NCI-H1436 treated with DMSO at 0.1 percent for 48 hours (cell line): ENCODE measurements at regions not wholly inside any gene's neighbourhood (a gene's known extent, or its start where the extent isn't known, plus 50 kb on each side); places are given as distances from the start of the nearest gene placed in this dataset.

Experiments
- DNase-seq: peaks from one replicate; lab custom pipeline; 2025; lab: John Stamatoyannopoulos, UW

DNA sequence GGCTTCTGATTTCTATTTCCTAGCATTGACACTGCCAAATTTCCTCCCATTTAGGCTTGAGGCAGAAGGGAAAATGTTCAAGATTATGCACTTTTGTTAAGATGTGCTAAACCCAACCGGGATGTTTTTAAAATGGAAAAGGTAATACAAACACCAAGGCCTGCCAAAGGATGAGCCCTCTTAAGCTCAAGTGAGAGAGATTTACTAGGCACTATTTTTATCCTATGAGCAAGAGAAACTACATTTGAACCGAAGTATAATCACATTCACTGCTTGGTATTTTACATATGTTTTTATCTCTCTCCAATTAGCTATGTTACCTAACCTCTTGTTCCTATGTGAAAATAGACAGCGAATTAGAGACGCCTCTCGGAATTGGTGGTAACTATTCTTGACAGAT lies 295.8 kb downstream of the GABRB3 start:
- no peak for DNase-seq

DNA sequence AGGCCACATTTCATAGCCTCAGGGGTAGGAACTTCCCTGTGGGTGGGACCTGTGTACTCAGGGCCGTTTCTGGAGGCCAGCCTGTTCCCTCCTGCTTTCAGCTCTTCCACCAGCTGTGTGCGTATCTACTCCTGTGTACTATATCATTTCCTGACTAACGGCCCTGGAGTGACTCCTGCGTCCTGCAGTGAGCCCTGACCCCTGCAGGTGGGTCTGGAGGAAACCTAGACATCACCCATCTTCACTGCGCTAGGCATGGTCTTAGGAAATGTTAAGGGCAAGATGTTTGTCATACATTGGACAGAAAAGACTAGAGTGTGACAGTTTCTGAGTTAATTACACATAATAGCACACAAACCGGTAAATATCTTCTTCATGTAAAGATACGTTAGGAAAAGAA lies 297.3 kb downstream of the GABRB3 start:
- no peak for DNase-seq

DNA sequence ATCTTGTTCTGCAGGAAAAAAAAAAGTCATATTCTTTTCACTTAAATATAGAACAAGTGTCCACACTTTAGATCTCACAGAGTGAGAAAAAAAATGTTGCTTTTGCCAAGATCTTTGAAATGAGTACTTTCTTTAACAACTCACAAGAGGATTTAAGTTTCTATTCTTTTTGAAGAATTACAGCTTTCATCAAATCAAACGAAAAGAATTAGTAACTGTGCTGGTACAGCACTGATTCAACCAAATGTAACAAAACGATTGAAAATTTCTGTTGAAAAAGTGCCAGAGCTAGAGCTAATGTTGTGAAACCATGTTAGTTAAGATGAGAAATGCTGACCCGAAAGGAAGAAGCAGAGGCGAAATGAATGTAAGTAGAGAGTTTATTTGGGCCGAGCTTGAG lies 300.2 kb downstream of the GABRB3 start:
- no peak for DNase-seq

DNA sequence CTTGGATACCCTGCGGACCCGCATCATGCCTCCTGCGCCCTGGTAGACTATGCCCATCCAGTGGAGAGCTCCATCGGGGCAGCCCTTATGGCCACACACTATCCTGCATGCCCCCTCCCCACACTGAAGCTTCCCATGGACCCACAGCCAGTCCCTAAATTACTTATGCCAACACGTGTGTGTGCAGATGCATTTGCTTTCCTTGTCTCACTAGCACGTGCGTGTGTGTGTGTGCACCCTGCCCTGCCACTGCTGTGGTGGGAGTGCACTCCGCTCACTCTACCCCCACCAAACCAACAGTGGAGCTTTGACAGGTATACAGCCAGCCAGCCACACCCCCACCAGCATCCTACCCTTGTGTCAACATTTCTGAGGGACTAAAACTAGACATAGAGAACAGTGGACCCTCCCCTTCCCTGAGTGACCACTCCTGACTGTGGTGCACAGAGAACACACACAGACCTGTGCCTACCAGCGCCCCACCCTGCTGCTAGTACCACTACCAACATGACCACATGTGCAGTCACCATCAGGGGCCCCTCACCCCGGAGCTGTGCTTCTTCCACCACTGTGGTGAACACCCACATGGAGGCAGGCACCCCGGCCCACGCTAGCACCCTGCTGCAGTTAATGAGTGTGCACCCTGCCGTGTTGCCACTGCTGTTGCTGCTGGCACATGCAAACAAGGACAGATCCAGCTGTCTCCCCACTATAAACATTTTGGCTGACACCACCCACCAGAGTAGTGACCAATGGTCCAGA lies 310.8 kb downstream of the GABRB3 start:
- no peak for DNase-seq

DNA sequence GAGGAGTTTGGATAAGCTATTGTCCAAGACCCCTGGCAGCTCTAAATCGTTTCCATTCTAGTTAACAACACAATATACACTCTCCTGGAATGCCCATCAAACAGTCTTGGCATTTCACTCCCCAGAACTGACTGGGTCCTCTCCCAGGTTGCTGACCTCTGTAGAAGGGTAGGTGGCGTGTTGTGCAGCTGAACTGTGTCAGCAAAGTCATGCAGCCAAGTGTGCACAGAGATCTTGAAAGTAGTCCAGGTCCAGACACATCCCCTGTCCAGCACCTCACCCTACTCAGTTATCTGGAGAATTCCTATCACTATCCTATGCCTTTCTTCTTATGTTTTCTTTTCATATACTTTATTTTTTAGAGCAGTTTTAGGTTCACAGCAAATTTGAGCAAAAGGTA lies 312.7 kb downstream of the GABRB3 start:
- no peak for DNase-seq

DNA sequence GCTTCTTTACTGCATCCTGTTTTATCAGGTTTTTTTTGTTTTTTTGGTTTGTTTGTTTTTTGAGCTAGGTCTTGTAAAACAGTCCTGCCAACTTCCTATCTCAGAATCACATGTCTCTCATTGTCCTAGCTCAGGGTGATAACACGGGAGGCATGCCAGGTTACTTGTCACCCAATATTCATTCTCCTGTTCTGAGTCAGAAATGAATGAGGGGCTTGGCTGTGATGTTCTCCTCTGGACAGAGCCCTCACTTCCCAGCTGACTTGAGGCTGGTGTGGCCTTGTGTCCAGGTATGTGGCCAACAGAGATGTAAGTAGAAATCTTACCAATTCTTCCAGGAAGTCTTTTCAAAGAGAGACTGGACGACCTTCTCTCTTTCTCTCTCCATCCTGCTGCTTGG lies 317.0 kb downstream of the GABRB3 start:
- DNase-seq: no peak

DNA sequence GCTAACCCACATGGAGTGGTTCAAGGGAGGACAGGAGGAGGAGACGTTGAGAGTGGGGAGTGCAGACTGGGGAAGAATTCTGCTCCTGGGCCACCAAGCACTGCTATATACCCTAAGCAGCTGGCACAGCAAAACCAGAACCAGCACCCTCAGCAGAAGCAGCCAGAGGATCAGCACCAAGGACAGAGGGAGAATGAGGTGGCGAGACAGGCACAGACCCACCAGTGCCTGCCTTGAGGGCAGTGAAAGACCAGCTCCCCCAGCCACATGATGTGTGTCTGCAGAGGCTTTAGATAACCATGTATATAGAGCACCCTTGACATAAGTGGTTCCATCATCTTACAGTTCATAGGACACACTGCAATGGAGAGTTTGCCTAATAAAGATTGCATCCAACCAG lies 319.0 kb downstream of the GABRB3 start:
- DNase-seq: no peak

DNA sequence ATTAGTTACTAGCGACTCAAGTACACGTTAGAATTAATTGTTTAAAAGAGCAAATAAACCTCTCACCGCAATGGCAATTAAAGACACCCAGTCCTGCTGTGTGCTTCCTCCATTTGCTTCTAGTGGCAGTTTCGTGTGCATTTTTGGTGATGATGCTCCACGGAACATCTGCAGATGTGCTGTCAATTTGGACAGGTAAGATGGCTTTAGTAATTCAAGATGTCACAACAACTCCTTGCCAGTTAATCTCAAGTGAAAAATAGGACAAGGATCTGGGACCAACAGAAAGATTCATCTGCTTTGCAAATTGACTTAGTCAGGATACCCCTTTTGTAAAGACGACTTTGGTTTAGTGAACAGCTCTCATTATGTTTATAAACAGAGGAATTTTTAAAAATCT lies 320.9 kb downstream of the GABRB3 start:
- no peak for DNase-seq

DNA sequence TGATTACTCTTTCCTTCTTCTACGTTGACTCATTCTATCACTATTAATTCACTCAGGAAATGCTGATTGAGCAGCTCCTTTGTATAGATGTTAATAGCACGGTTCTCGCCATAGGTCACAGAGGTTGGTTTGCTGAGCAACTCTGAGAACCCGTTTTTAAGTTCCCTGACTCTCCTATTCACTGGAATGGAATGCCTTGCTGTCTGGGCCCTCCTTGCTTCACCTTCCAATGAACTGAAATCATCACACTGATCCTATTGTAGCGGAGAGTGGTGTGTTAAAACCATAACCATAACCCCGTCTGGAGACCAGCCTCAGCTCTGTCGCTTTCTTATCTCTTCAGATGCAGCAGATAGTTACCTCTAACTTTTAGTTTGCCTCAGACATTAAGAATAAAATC lies 323.6 kb downstream of the GABRB3 start:
- no peak for DNase-seq

DNA sequence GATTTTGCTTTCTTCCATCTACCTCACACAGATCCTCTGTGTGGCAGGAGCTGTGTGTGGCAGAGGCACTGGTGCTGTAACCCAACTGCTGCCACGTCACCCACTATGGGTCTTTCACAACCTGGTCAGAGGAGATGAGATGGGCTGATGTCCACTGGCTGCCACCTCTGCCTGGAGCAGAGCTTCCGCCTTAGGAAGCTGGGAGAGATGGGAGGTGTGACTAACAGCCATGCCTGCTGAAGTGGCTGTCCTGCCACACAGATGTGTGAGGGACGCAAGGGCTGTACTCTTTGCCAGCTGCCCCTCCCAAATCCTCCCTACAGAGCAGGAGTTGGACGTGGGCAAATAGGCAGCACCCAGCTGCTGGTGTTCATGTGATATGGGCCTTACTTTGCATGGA lies 329.5 kb downstream of the GABRB3 start:
- no peak for DNase-seq

DNA sequence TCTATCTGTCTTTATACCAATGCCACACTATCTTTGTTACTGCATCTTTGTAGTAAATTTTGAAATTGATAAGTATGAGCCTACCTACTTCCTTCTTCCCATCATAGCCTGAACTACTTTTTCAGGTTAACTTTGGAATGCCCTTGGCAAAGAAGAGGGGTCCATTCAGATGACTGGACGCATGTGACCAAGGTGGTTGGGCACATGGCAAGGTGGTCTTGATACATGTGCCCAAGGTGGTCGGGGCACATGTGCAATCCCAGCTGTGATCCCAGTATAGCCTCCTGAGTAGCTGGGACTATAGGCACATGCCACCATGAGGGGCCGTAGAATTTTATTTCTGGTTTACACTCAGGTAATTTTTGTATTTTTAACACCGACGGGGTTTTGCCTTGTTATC lies 330.2 kb downstream of the GABRB3 start:
- no peak for DNase-seq

DNA sequence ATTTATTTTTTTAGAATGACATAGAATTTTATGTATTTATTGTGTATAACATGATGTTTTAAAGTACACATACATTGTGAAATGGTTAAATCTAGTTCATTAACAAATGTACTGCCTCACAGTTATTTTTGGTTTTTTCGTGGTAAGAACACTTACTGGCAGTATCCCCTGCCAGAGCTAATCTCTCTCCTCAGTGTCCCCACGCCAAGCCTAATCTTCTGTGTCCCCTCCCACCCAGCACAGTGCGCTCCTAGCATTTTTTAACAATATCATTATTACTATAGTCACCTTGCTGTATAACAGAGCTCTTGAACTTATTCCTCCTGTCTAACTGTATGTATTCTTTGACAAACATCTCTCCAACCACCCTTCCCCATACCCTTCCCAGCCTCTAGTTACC lies 333.2 kb downstream of the GABRB3 start:
- DNase-seq: no peak

DNA sequence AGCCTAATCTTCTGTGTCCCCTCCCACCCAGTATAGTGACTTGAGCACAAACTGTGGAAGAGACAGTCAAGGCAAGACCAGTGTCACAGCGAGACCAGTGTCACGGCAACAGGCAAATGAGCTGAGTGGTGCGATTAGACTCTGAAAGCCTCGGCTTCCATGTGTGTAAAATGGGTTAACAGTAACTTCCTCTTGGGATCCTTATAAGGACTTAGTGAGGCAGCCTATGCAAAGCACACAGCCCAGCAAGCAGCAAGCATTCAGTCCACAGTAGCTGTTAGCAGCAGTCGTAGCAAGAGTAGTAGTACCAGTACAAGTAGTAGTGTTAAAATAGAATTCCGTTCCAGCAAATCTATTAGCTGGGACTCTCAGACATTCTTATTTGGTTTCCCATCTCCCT lies 334.1 kb downstream of the GABRB3 start:
- no peak for DNase-seq

DNA sequence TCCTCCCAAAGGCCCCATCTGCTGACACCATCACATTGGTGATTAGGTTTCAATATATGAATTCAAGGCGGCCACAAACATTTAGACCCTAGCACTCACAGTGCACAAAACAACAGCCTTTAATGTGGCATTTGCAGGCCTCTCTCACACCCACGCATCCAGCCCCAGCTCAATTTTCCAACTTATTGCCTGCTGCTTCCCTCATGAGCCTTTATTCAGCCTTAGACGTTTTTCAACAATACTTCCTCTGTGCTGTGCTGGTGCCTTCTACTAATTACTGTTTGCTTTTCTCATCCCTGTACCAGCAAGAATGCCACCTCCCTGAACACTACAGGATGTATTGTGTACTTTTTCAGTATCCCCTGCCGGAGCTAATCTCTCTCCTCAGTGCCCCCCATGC lies 334.6 kb downstream of the GABRB3 start:
- no peak for DNase-seq

DNA sequence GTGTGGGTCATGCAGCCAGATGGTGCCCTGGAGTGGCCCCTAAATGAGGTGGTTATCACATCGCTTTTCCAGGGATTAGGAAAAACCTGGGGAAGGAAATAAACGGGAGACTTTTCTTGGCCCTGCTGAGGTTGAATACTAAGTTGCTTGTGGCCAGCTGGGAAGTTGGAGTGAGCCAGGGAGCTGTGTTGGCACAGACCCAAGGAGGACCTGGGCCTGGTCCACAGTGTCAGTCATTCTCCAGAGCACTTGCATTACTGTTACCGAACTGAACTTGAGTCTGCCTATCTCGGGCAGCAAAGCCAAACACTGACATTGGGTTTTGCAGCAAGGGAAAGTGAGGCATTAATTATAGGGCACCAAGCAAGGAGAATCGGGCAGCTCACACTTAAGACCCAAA lies 339.0 kb downstream of the GABRB3 start:
- no peak for DNase-seq

DNA sequence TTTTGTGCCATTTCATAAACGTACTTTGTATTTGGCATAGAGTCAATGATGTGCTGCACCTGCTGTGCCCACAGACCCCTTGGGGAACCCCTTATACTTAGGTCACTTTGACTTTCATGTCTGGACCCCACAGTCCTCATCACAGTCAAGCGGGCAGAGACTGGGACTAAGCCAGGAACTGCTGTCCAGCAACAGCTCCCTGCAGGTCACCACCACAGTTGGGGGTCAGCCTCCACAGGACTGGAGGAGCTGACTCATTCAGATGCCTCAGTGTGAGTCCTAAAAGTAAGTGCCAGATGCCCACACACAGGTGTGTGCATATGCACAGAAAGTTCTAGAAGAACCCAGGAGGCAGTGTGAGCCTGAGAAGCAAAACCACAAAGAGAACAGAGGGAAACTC lies 339.8 kb downstream of the GABRB3 start:
- DNase-seq: no peak

DNA sequence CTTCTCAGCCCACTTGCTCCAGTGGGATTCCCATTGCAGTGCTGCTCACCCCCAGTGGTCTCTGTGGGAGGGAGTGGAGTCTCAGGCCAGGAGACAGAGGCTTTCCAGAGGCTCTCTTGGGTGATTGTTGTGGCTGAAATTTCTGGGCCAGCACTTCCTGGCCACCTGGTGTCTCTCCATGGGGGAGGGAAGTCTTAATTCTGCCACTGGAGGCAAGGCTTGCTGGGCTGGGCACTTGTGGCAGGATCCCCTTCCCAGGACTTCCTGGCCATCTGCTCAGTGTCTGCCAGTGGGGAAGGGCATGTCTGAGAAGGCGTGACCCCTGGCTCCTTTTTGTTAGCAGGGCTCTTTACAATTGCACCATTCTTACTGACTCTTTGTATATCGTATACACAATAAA lies 351.8 kb downstream of the GABRB3 start:
- no peak for DNase-seq

DNA sequence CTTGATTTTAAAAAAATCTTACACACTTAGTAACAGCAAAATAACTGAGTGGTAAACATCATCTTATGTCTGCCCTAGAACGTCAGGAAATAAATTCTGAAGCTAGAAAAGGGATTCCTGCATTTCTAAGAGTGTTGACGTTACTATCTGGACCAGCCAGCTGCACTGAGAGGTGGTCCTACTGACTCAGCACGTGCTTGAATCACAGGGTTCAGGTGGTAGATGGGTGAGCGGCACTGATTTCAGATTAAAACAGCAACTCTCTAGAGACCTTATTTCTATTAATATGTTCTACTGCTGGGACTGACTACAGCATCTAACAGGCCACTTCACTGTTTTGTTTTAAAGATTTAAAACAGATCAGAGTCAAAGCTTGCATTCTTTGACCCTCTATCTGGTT lies 377.2 kb downstream of the GABRB3 start:
- no peak for DNase-seq

DNA sequence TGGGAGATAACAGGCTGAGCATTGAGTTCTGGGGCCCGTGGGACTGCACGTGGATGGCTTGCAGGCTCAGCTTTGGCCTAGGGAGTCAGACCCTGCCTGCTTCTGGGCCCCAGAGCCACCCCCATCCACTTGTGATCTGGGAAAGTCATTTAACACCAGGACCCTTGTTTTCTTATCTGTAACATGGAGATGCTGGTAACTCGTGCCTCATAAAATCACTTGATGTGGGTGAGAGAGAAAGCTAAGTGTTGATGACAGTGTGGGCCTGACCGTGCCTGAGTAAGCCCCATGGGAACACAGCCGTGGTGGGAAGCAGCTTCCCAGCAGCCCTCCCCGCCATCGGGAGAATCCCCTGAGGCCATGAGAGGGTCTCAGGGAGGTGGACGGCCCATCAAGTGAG lies 378.1 kb downstream of the GABRB3 start:
- DNase-seq: no peak

DNA sequence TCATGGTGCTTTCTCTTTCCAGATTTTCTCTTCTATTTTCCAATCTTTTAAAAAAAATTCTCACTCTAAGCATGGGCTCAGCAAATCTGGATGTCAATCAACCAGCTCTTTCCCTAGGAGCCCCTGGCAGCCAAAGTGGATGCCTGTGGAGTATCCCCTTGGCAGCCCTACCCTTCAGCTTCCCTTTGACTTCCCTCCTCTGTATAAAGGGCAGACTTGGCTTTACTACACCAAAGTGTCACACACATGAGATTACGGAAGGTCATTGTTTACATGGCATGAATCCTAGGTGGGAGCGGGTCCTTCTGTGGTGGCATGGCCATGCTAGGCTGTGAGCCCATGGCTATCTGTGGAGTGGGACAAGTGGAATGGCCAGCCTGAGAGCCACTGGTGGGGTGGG lies 379.9 kb downstream of the GABRB3 start:
- no peak for DNase-seq

DNA sequence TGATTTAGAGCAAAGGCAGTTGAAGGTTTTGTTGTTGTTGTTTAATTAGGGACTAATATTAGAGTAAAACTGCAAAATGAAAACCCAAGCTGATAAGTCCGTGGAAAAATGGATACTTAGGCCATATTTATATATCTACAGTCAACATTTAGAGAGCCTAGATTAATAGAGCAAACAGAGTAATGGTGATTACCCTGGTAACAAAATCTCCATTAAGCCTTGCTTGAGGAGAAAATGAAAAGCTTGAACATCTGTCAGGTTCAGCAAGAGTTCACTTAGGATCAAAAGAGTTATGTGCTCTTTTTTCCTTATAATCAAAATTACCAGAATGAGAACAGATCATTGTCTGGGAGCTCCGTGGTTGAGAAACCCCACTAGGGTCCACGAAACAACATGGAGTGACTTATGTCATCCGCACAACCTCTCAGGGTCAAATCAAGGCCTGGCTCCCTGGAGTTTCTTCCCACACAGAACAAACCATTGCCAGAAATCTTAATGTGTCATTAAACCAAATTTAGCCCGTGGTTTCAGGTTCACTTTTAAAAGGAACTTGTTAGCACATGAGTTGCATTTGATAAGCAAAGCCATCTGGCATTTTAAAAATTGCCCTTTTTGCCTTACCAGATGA lies 381.2 kb downstream of the GABRB3 start:
- DNase-seq: no peak

DNA sequence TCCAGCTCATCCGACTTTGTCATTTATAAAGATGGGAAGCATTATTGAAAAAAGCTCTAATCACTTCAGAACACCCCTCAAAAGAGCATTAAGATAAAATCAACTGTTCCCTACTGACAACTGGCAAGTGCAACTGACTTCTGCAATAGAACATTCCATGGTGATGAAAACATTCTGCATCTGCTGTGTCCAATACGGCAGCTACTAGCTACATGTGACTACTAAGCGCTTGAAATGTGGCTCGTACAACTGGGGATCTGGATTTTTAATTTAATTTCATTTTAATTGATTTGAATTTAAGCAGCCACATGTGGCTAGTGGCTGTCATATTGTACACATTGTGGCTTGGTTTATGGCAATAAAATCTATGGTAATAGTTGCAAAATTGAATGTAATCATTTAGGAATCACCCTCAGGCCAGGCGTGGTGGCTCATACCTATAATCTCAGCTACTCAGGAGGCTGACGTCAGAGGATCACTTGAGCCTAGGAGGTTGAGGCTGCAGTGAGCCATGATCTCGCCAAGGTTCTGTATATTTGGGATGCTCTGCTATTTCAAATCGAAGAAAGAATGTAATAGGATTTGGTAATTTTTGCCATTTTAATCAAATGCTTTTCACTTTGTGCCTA lies 390.3 kb downstream of the GABRB3 start:
- DNase-seq: no peak

DNA sequence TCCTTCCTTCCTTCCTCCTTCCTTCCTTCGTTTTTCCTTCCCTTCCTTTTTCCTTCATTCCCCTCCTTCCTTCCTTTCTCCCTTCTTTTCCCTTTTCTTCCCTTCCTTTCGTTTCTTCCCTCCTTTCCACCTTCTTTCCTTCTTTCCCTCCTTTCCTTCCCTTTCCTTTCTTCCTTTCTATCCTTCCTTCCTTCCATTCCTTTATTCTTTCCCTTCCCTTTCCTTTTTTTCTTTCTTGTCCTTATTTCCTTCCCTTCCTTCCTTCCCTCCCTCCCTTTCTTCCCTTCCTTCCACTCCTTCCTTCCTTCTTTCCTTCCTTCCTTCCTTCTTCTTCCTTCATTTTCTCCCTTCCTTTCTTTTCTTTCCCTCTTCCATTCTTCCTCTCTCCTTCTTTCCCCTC lies 394.6 kb downstream of the GABRB3 start:
- DNase-seq: no peak

DNA sequence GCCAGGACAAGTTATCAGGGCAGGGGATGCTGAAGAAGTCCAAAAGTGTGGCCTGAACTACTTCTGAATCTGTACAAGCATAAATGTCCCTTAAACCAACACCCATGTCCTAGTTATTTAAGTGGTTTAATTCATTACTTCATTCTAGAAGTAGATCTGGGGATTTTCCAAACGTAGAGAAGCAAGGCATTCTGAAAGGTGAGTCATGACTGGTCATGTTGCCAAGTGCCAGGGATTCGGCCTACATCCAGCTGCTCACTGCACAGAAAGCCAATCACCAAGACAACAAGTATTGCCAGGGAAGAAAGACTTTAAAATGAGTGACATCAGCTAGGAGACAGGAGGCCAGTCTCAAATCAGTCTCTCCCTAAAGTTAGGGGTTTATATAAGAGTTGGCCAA lies 396.6 kb downstream of the GABRB3 start:
- no peak for DNase-seq
